H1 (cell line): ENCODE measurements at regions not wholly inside any gene's neighbourhood (a gene's known extent, or its start where the extent isn't known, plus 50 kb on each side); places are given as distances from the start of the nearest gene placed in this dataset.

Source experiments
- CTCF ChIA-PET: fragments of 300-600 bp; sonication (Branson Sonifier 250); formaldehyde crosslinking; loops from one replicate; lab custom pipeline; 2021; ENCODE audit not compliant: partially characterized antibody; lab: Charles Lee
- POLR2A ChIA-PET: fragments of 300-600 bp; sonication (Branson Sonifier 250); formaldehyde crosslinking; loops from one replicate; lab custom pipeline; 2021; ENCODE audit warnings: inconsistent platforms; ENCODE audit not compliant: partially characterized antibody; lab: Charles Lee
- DNase-seq, 2 experiments: peaks; one replicate each; pipeline versions ENCODE4 v3.0.0 to v3.0.0-alpha.2; 2010 to 2022; ENCODE audit warnings: low spot score in 2 of 2, low read depth in 1 of 2, mixed read lengths in 1 of 2
- FAIRE-seq: peaks from 2 replicates; lab custom pipeline; 2011; peaks lifted over from hg19 to GRCh38; lab: Jason Lieb, UNC
- H2AFZ ChIP-seq: 2 replicates; pipeline ENCODE4 v1.8.1; 2012; ENCODE audit warnings: low read length, inconsistent platforms
- H2AK5ac ChIP-seq: 2 replicates; pipeline ENCODE4 v1.6.1; 2013; ENCODE audit warnings: low read depth, low read length
- H2BK120ac ChIP-seq: replicated peaks from 2 replicates; pipeline ENCODE3; 2013; ENCODE audit warnings: low read depth, low read length, inconsistent platforms
- H2BK12ac ChIP-seq: 2 replicates; pipeline ENCODE4 v1.6.1; 2013; ENCODE audit warnings: low read depth, low read length
- H2BK15ac ChIP-seq: 2 replicates; pipeline ENCODE4 v1.6.1; 2013; ENCODE audit warnings: low read length
- H2BK20ac ChIP-seq: 2 replicates; pipeline ENCODE4 v1.6.1; 2013; ENCODE audit warnings: low read length
- H2BK5ac ChIP-seq: 2 replicates; pipeline ENCODE4 v1.6.1; 2013; ENCODE audit warnings: low read depth, low read length
- H3K14ac ChIP-seq: 2 replicates; pipeline ENCODE4 v1.6.1; 2013; ENCODE audit warnings: inconsistent platforms; ENCODE audit not compliant: insufficient read length
- H3K18ac ChIP-seq: 2 replicates; pipeline ENCODE4 v1.6.1; 2013; ENCODE audit warnings: low read length; ENCODE audit errors: extremely low read depth
- H3K23ac ChIP-seq: 2 replicates; pipeline ENCODE4 v1.6.1; 2013; ENCODE audit warnings: inconsistent platforms; ENCODE audit not compliant: insufficient read length
- H3K23me2 ChIP-seq: 2 replicates; pipeline ENCODE4 v1.6.1; 2013; ENCODE audit warnings: low read depth, low read length
- H3K27ac ChIP-seq: 2 replicates; pipeline ENCODE4 v1.6.1; 2011; ENCODE audit warnings: low read depth, low read length, inconsistent platforms
- H3K27me3 ChIP-seq, 4 experiments: replicated peaks in 1 of 4; 1 replicate in 1 of 4; 2 replicates in 3 of 4; pipeline versions ENCODE4 v1.6.1 to v1.8.1; 2011 to 2013; ENCODE audit warnings: low read length in 3 of 4, mild to moderate bottlenecking in 3 of 4, inconsistent platforms in 2 of 4, mixed read lengths in 2 of 4, moderate library complexity in 1 of 4; ENCODE audit not compliant: control insufficient read depth in 3 of 4, insufficient read depth in 3 of 4; ENCODE audit errors: extremely low read depth in 1 of 4
- H3K36me3 ChIP-seq, 4 experiments: 2 replicates each; pipeline versions ENCODE4 v1.6.1 to v1.8.1; 2011 to 2013; ENCODE audit warnings: mild to moderate bottlenecking in 4 of 4, low read length in 3 of 4, moderate library complexity in 2 of 4, control low read depth in 1 of 4, inconsistent platforms in 1 of 4; ENCODE audit not compliant: insufficient read depth in 4 of 4, control insufficient read depth in 2 of 4
- H3K4ac ChIP-seq: replicated peaks from 2 replicates; pipeline ENCODE3; 2013; ENCODE audit warnings: low read length, low read depth, mixed read lengths, inconsistent platforms; ENCODE audit not compliant: insufficient read length
- H3K4me1 ChIP-seq, 4 experiments: replicated peaks in 1 of 4; 1 replicate in 1 of 4; 2 replicates in 3 of 4; pipeline versions ENCODE4 v1.6.1 to v1.8.1; 2011 to 2013; ENCODE audit warnings: low read length in 3 of 4, inconsistent platforms in 2 of 4, mixed read lengths in 1 of 4; ENCODE audit not compliant: insufficient read depth in 4 of 4, control insufficient read depth in 3 of 4
- H3K4me2 ChIP-seq, 2 experiments: 2 replicates each; pipeline versions ENCODE4 v1.6.1 to v1.8.1; 2011 to 2013; ENCODE audit warnings: low read depth in 2 of 2, low read length in 2 of 2, control low read depth in 1 of 2, inconsistent platforms in 1 of 2, mild to moderate bottlenecking in 1 of 2; ENCODE audit not compliant: insufficient read depth in 1 of 2
- H3K4me3 ChIP-seq, 4 experiments: fragments of 200-600, 300-600 bp in 1 of 4; sonication (generic), shearing (Covaris generic), sonication (Bioruptor Twin) in 1 of 4; 2 replicates each; pipeline versions ENCODE4 v1.5.1 to v1.8.1; 2011 to 2016; ENCODE audit warnings: low read length in 4 of 4, low read depth in 3 of 4, control low read depth in 2 of 4, inconsistent platforms in 2 of 4, mild to moderate bottlenecking in 2 of 4, mixed read lengths in 1 of 4, moderate library complexity in 1 of 4; ENCODE audit not compliant: insufficient read depth in 2 of 4; ENCODE audit errors: extremely low read depth in 1 of 4
- H3K56ac ChIP-seq: replicated peaks from 2 replicates; pipeline ENCODE3; 2013; ENCODE audit warnings: low read depth, mild to moderate bottlenecking, mixed read lengths, low read length, inconsistent platforms; ENCODE audit not compliant: insufficient read length
- H3K79me1 ChIP-seq: 2 replicates; pipeline ENCODE4 v1.6.1; 2013; ENCODE audit warnings: low read depth, low read length, control low read depth
- H3K79me2 ChIP-seq, 2 experiments: 2 replicates each; pipeline versions ENCODE4 v1.6.1 to v1.8.1; 2012 to 2013; ENCODE audit warnings: low read length in 2 of 2, mild to moderate bottlenecking in 2 of 2, inconsistent platforms in 1 of 2; ENCODE audit not compliant: insufficient read depth in 2 of 2, control insufficient read depth in 1 of 2
- H3K9ac ChIP-seq, 4 experiments: replicated peaks in 1 of 4; 1 replicate in 1 of 4; 2 replicates in 3 of 4; pipeline versions ENCODE4 v1.6.1 to v1.8.1; 2011 to 2013; ENCODE audit warnings: low read depth in 3 of 4, low read length in 3 of 4, control low read depth in 2 of 4, mild to moderate bottlenecking in 2 of 4, moderate library complexity in 2 of 4, inconsistent platforms in 1 of 4; ENCODE audit errors: extremely low read depth in 1 of 4
- H3K9me3 ChIP-seq, 2 experiments: 2 replicates each; pipeline versions ENCODE4 v1.6.1 to v1.8.1; 2012 to 2013; ENCODE audit warnings: mild to moderate bottlenecking in 2 of 2, moderate library complexity in 2 of 2, control low read depth in 1 of 2, inconsistent platforms in 1 of 2, low read depth in 1 of 2, low read length in 1 of 2, mixed read lengths in 1 of 2; ENCODE audit not compliant: insufficient read depth in 2 of 2
- H4K20me1 ChIP-seq, 2 experiments: replicated peaks in 1 of 2; 2 replicates each; pipeline versions ENCODE3 to v1.8.1; 2011 to 2013; ENCODE audit warnings: inconsistent platforms in 2 of 2, low read length in 2 of 2, mild to moderate bottlenecking in 1 of 2; ENCODE audit not compliant: insufficient read depth in 2 of 2, control insufficient read depth in 1 of 2
- H4K5ac ChIP-seq: 2 replicates; pipeline ENCODE4 v1.6.1; 2013; ENCODE audit warnings: low read length, low read depth, mixed read lengths, inconsistent platforms; ENCODE audit not compliant: insufficient read length
- H4K8ac ChIP-seq: 2 replicates; pipeline ENCODE4 v1.8.0; 2013; ENCODE audit warnings: mild to moderate bottlenecking, moderate library complexity, low read length, inconsistent platforms; ENCODE audit not compliant: insufficient read depth; ENCODE audit errors: extremely low read depth
- H4K91ac ChIP-seq: replicated peaks from 2 replicates; pipeline ENCODE3; 2013; ENCODE audit warnings: low read length, mixed read lengths, inconsistent platforms; ENCODE audit not compliant: insufficient read length
- ATF3 ChIP-seq: IDR thresholded peaks from 2 replicates; pipeline ENCODE4 v1.6.1; 2011; ENCODE audit warnings: low read depth, mild to moderate bottlenecking, low read length; ENCODE audit not compliant: insufficient read depth
- BRCA1 ChIP-seq: IDR thresholded peaks from 2 replicates; pipeline ENCODE4 v1.6.1; 2012; ENCODE audit warnings: low read depth, low read length, improper control_type of control experiment
- CHD2 ChIP-seq: IDR thresholded peaks from 2 replicates; pipeline ENCODE4 v1.6.1; 2012; ENCODE audit warnings: low read length, improper control_type of control experiment
- EZH2 ChIP-seq: fragments of 200-600 bp; sonication (generic); IDR thresholded peaks from 2 replicates; pipeline ENCODE4 v1.7.1; 2012; ENCODE audit warnings: low read depth, mild to moderate bottlenecking, moderate library complexity, low read length, inconsistent platforms; ENCODE audit not compliant: severe bottlenecking
- GABPA ChIP-seq: IDR thresholded peaks from 2 replicates; pipeline ENCODE4 v1.6.1; 2011; ENCODE audit warnings: mild to moderate bottlenecking, low read length, moderate library complexity, borderline replicate concordance; ENCODE audit not compliant: insufficient read depth
- HDAC6 ChIP-seq: IDR thresholded peaks from one replicate; pipeline ENCODE4 v1.7.1; 2012; ENCODE audit warnings: low read depth, mild to moderate bottlenecking, inconsistent platforms, low read length, moderate library complexity
- RAD21 ChIP-seq, 2 experiments: IDR thresholded peaks in 1 of 2; conservative IDR thresholded peaks in 1 of 2; 2 replicates each; pipeline ENCODE4 v1.6.1; 2011; ENCODE audit warnings: low read depth in 2 of 2, low read length in 2 of 2, improper control_type of control experiment in 1 of 2, inconsistent platforms in 1 of 2, mild to moderate bottlenecking in 1 of 2, moderate library complexity in 1 of 2
- SP2 ChIP-seq: IDR thresholded peaks from 2 replicates; pipeline ENCODE4 v1.6.1; 2012; ENCODE audit warnings: mild to moderate bottlenecking, low read length, inconsistent platforms
- SUZ12 ChIP-seq: fragments of 200-600 bp; sonication (generic); IDR thresholded peaks from 2 replicates; pipeline ENCODE4 v1.6.1; 2012; ENCODE audit warnings: mild to moderate bottlenecking, inconsistent platforms, low read length, moderate library complexity, mixed read lengths
- WGBS, 2 experiments: shearing (Covaris generic) in 1 of 2; methylation state at CpG; one replicate each; pipeline versions ENCODE4 v1.1.6 to v1.1.7; 2013 to 2015; ENCODE audit warnings: low lambda C conversion rate in 2 of 2, mixed read lengths in 2 of 2, inconsistent platforms in 1 of 2, low coverage in 1 of 2, missing lambda C conversion rate in 1 of 2; ENCODE audit not compliant: insufficient replicate concordance in 2 of 2, insufficient coverage in 1 of 2, insufficient read length in 1 of 2; ENCODE audit errors: extremely low coverage in 1 of 2, missing lambda C conversion rate in 1 of 2; 5-methylcytosine and 5-hydroxymethylcytosine counted together

- no peak overlapping the region for H2BK15ac ChIP-seq
- H3K36me3 ChIP-seq: no peaks in the 10 kb centered on the region
- no peak for TF ChIP-seq CHD2
- no peak for TF ChIP-seq ATF3
- no peak for TF ChIP-seq GABPA
- TF ChIP-seq HDAC6: no peak
- TF ChIP-seq SP2: no peak
- TF ChIP-seq SUZ12: no peak
- no peak for TF ChIP-seq BRCA1
- TF ChIP-seq EZH2: no peak
- TF ChIP-seq RAD21 (IDR thresholded peaks at IDR 0.05 in 1 of 2, conservative IDR thresholded peaks at IDR 0.05 in 1 of 2; ENCODE audit: low read depth in 2 of 2, low read length in 2 of 2): no peak
- TF ChIP-seq, all 59 proteins: peak for 0
- WGBS, 2 experiments: 82% methylated on average over 4 of the region's 4 CpGs; no CpG with 5 or more reads in 1 of the 2 experiments
- Histone ChIP-seq H3K79me1 (no peaks in the 10 kb centered on the region), H2BK120ac (no peak overlapping the region), H2BK12ac (no peak overlapping the region), H3K23me2 (no peaks in the 10 kb centered on the region), H3K27me3 (no peaks in the 10 kb centered on the region), H3K9me3 (no peaks in the 10 kb centered on the region), H3K56ac (no peak overlapping the region), H3K4me3 (no peak overlapping the region), H2BK20ac (no peak overlapping the region), H3K4ac (no peak overlapping the region), H3K18ac (no peak overlapping the region), H2AK5ac (no peak overlapping the region), H3K79me2 (no peaks in the 10 kb centered on the region), H3K9ac (no peak overlapping the region), H2BK5ac (no peak overlapping the region), H4K91ac (no peak overlapping the region), H2AFZ (no peak overlapping the region), H4K5ac (no peak overlapping the region), H3K14ac (no peak overlapping the region), H3K4me2 (no peak overlapping the region), H3K23ac (no peak overlapping the region), H3K4me1 (no peaks in the 10 kb centered on the region), H4K20me1 (no peaks in the 10 kb centered on the region), H3K27ac (no peak overlapping the region), H4K8ac (no peak overlapping the region)
- CTCF ChIA-PET: no interaction called here
- DNase-seq (no peak), FAIRE-seq (no peak)
- POLR2A ChIA-PET: no interaction called here
Observed at GRCh38 chr2:188898261-188898660, 75.9 kb upstream of the COL3A1 start.
